Small intestine (tissue), 7 donors: ENCODE measurements at regions not wholly inside any gene's neighbourhood (a gene's known extent, or its start where the extent isn't known, plus 50 kb on each side); places are given as distances from the start of the nearest gene placed in this dataset.

ENCODE experiments used
- DNase-seq, 2 donors: peaks; one replicate each; pipeline versions ENCODE4 v3.0.0 to v3.0.0-alpha.2; 2013
- FAIRE-seq: peaks from 2 replicates; lab custom pipeline; 2012; peaks lifted over from hg19 to GRCh38; lab: Jason Lieb, UNC
- H3K27ac ChIP-seq, 3 donors: one replicate each; pipeline ENCODE4 v1.5.1; 2013; ENCODE audit warnings: low read length in 2 of 3, mild to moderate bottlenecking in 2 of 3, control low read depth in 1 of 3, inconsistent platforms in 1 of 3, low read depth in 1 of 3, moderate library complexity in 1 of 3
- H3K27me3 ChIP-seq, 3 donors: one replicate each; pipeline ENCODE4 v1.6.1; 2013; ENCODE audit warnings: low read length in 3 of 3, inconsistent platforms in 1 of 3; ENCODE audit not compliant: control insufficient read depth in 3 of 3, insufficient read depth in 3 of 3
- H3K36me3 ChIP-seq, 3 donors: one replicate each; pipeline ENCODE4 v1.6.1; 2013; ENCODE audit warnings: low read length in 3 of 3, inconsistent platforms in 1 of 3, low read depth in 1 of 3, mild to moderate bottlenecking in 1 of 3, moderate library complexity in 1 of 3; ENCODE audit not compliant: control insufficient read depth in 3 of 3, insufficient read depth in 2 of 3
- H3K4me1 ChIP-seq, 3 donors: one replicate each; pipeline ENCODE4 v1.6.1; 2013; ENCODE audit warnings: low read length in 2 of 3, inconsistent platforms in 1 of 3, low read depth in 1 of 3, mild to moderate bottlenecking in 1 of 3, moderate library complexity in 1 of 3; ENCODE audit not compliant: control insufficient read depth in 3 of 3, insufficient read depth in 2 of 3
- H3K4me3 ChIP-seq, 3 donors: one replicate each; pipeline ENCODE4 v1.5.1; 2013; ENCODE audit warnings: low read length in 3 of 3, control low read depth in 1 of 3, inconsistent platforms in 1 of 3, low read depth in 1 of 3, mild to moderate bottlenecking in 1 of 3, moderate library complexity in 1 of 3
- H3K9me3 ChIP-seq, 2 donors: one replicate each; pipeline ENCODE4 v1.6.1; 2013; ENCODE audit warnings: low read depth in 1 of 2, low read length in 1 of 2; ENCODE audit not compliant: control insufficient read depth in 2 of 2, insufficient read depth in 1 of 2
- WGBS, 3 donors: extraction: QIAGEN DNeasy Blood & Tissue Kit; methylation state at CpG; one replicate each; pipeline ENCODE4 v1.1.7; 2013; 5-methylcytosine and 5-hydroxymethylcytosine counted together
- donor health status: healthy with polysubstance abuse.
- donor health status: control.
- donor health status: control.
- donor health status: Bipolar disorder and iron deficiency.
- donor health status: healthy.

- Histone ChIP-seq H3K36me3 (no peaks in the 10 kb centered on the region), H3K9me3 (no peaks in the 10 kb centered on the region), H3K27ac (no peak overlapping the region), H3K27me3 (no peaks in the 10 kb centered on the region), H3K4me3 (no peak overlapping the region), H3K4me1 (no peaks in the 10 kb centered on the region)
- DNase-seq (no peak), FAIRE-seq (no peak)
- 74 to 84% (median 81%) methylated on average over 11 of the region's 11 CpGs for WGBS, 3 donors
Measured at GRCh38 chr10:4431114-4431863, 394.7 kb upstream of the AKR1E2 start.

- WGBS, 3 donors, result 76 to 90% (median 89%) methylated on average over 9 of the region's 9 CpGs
- Histone ChIP-seq H3K4me3 (no peak overlapping the region), H3K9me3 (no peaks in the 10 kb centered on the region), H3K27ac (no peak overlapping the region), H3K36me3 (no peaks in the 10 kb centered on the region), H3K27me3 (no peaks in the 10 kb centered on the region), H3K4me1 (no peaks in the 10 kb centered on the region)
- no peak for DNase-seq
- FAIRE-seq, result no peak
Measured at GRCh38 chr10:4429571-4429970, 396.4 kb upstream of the AKR1E2 start.

- H3K4me1 ChIP-seq, result no peaks in the 10 kb centered on the region
- no peak for DNase-seq
- no peak overlapping the region for H3K4me3 ChIP-seq
- WGBS, 3 donors, result 55 to 93% (median 62%) methylated on average over 1 of the region's 1 CpG
- no peaks in the 10 kb centered on the region for H3K9me3 ChIP-seq
- no peak overlapping the region for H3K27ac ChIP-seq
- no peak for FAIRE-seq
- H3K36me3 ChIP-seq, result no peaks in the 10 kb centered on the region
- H3K27me3 ChIP-seq, result no peaks in the 10 kb centered on the region
Measured at GRCh38 chr10:4427532-4427931, 398.5 kb upstream of the AKR1E2 start.

GRCh38 chr10:4426866-4427265, 399.1 kb upstream of the AKR1E2 start:
- 89 to 100% (median 89%) methylated on average over 1 of the region's 1 CpG for WGBS, 3 donors
- no peaks in the 10 kb centered on the region for H3K4me1 ChIP-seq
- FAIRE-seq (no peak), DNase-seq (no peak)
- H3K27me3 ChIP-seq, result no peaks in the 10 kb centered on the region
- no peaks in the 10 kb centered on the region for H3K36me3 ChIP-seq
- H3K27ac ChIP-seq, result no peak overlapping the region
- H3K4me3 ChIP-seq, result no peak overlapping the region
- no peaks in the 10 kb centered on the region for H3K9me3 ChIP-seq

GRCh38 chr10:4409319-4409718, 416.7 kb upstream of the AKR1E2 start:
- no peaks in the 10 kb centered on the region for H3K36me3 ChIP-seq
- H3K27ac ChIP-seq, result no peak overlapping the region
- WGBS, 3 donors, result 88 to 90% (median 90%) methylated on average over 2 of the region's 2 CpGs
- no peaks in the 10 kb centered on the region for H3K4me1 ChIP-seq
- H3K27me3 ChIP-seq, result no peaks in the 10 kb centered on the region
- FAIRE-seq (no peak), DNase-seq (no peak)
- H3K4me3 ChIP-seq, result no peak overlapping the region
- H3K9me3 ChIP-seq, result no peaks in the 10 kb centered on the region

- FAIRE-seq, result no peak
- no peaks in the 10 kb centered on the region for H3K27me3 ChIP-seq
- H3K4me3 ChIP-seq, result no peak overlapping the region
- no peaks in the 10 kb centered on the region for H3K4me1 ChIP-seq
- H3K36me3 ChIP-seq, result no peaks in the 10 kb centered on the region
- no peak overlapping the region for H3K27ac ChIP-seq
- 46 to 76% (median 57%) methylated on average over 1 of the region's 1 CpG for WGBS, 3 donors
- DNase-seq, result no peak
- H3K9me3 ChIP-seq, result no peaks in the 10 kb centered on the region
Measured at GRCh38 chr10:4407783-4408182, 418.2 kb upstream of the AKR1E2 start.

- Histone ChIP-seq H3K4me1 (no peaks in the 10 kb centered on the region), H3K27me3 (no peaks in the 10 kb centered on the region), H3K4me3 (no peak overlapping the region), H3K27ac (no peak overlapping the region), H3K9me3 (no peaks in the 10 kb centered on the region), H3K36me3 (no peaks in the 10 kb centered on the region)
- DNase-seq (no peak), FAIRE-seq (no peak)
- WGBS, 3 donors, result 74 to 86% (median 83%) methylated on average over 3 of the region's 3 CpGs
Measured at GRCh38 chr10:4405828-4406227, 420.2 kb upstream of the AKR1E2 start.

GRCh38 chr10:4403638-4404252, 422.3 kb upstream of the AKR1E2 start:
- Histone ChIP-seq H3K9me3 (no peaks in the 10 kb centered on the region), H3K27me3 (no peaks in the 10 kb centered on the region), H3K36me3 (no peaks in the 10 kb centered on the region), H3K4me3 (no peak overlapping the region), H3K27ac (no peak overlapping the region), H3K4me1 (no peaks in the 10 kb centered on the region)
- DNase-seq (no peak), FAIRE-seq (no peak)
- WGBS, 3 donors, result 94 to 95% (median 94%) methylated on average over 24 of the region's 24 CpGs
